A673 (cell line): ENCODE measurements at regions not wholly inside any gene's neighbourhood (a gene's known extent, or its start where the extent isn't known, plus 50 kb on each side); places are given as distances from the start of the nearest gene placed in this dataset.

Experiments
- BruUV-seq: library from RNA; stranded (reverse); fragments of 400-500 nt; replicated peaks from 2 replicates; lab custom pipeline; 2021; lab: Mats Ljungman, UMichigan
- CTCF ChIA-PET: fragments of 300-600 bp; sonication (Branson Sonifier 250); formaldehyde crosslinking; loops from one replicate; lab custom pipeline; 2022; ENCODE audit warnings: antibody characterized with exemption; lab: Charles Lee
- POLR2A ChIA-PET: fragments of 300-600 bp; sonication (Branson Sonifier 250); formaldehyde crosslinking; loops from one replicate; lab custom pipeline; 2022; ENCODE audit warnings: antibody characterized with exemption; ENCODE audit not compliant: low non-redundant PET; lab: Charles Lee
- DNase-seq: peaks from one replicate; pipeline ENCODE4 v3.0.0-alpha.2; 2015; ENCODE audit warnings: low spot score
- H3K27ac ChIP-seq: fragments of 200-600 bp; sonication (generic); 2 replicates; pipeline ENCODE4 v1.5.1; 2016; ENCODE audit warnings: mixed run types, low read depth, mild to moderate bottlenecking, mixed read lengths, antibody characterized with exemption, low read length; ENCODE audit not compliant: poor library complexity, severe bottlenecking
- H3K27me3 ChIP-seq: fragments of 200-600 bp; sonication (generic); replicated peaks from 2 replicates; pipeline ENCODE4 v1.6.1; 2017; ENCODE audit warnings: mixed run types, low read depth, mild to moderate bottlenecking, mixed read lengths, antibody characterized with exemption, low read length; ENCODE audit not compliant: insufficient read depth, poor library complexity
- H3K36me3 ChIP-seq: fragments of 200-600 bp; sonication (generic); 2 replicates; pipeline ENCODE4 v1.6.1; 2016; ENCODE audit warnings: mixed run types, mild to moderate bottlenecking, mixed read lengths, antibody characterized with exemption, low read length; ENCODE audit not compliant: insufficient read depth, poor library complexity, severe bottlenecking
- H3K4me1 ChIP-seq: fragments of 200-600 bp; sonication (generic); 2 replicates; pipeline ENCODE4 v1.6.1; 2017; ENCODE audit warnings: mixed run types, mild to moderate bottlenecking, mixed read lengths, antibody characterized with exemption, low read length; ENCODE audit not compliant: insufficient read depth, poor library complexity, severe bottlenecking
- H3K4me3 ChIP-seq: fragments of 200-600 bp; sonication (generic); 2 replicates; pipeline ENCODE4 v1.5.1; 2016; ENCODE audit warnings: low read depth, mixed run types, mild to moderate bottlenecking, mixed read lengths, low read length; ENCODE audit not compliant: poor library complexity, severe bottlenecking
- H3K9me3 ChIP-seq: fragments of 200-600 bp; sonication (generic); 2 replicates; pipeline ENCODE4 v1.6.1; 2016; ENCODE audit warnings: mixed run types, low read depth, mild to moderate bottlenecking, mixed read lengths, antibody characterized with exemption, low read length; ENCODE audit not compliant: poor library complexity, severe bottlenecking
- EZH2 ChIP-seq: fragments of 200-600 bp; sonication (generic); IDR thresholded peaks from 2 replicates; pipeline ENCODE4 v1.6.1; 2017; ENCODE audit warnings: borderline replicate concordance, low read depth, mild to moderate bottlenecking, mixed read lengths, antibody characterized with exemption, low read length; ENCODE audit not compliant: poor library complexity, severe bottlenecking
- intact Hi-C: fragments of 100-400 bp; cut with micrococcal nuclease; formaldehyde crosslinking; loops from one replicate; pipeline ENCODE4 v1.10.0; 2022; ENCODE audit not compliant: unreplicated experiment
- TF ChIP-seq, protein P1 (sequence below): fragments of 300-800, 200-600 bp; sonication (generic); conservative IDR thresholded peaks from 2 replicates; pipeline ENCODE4 v1.5.1; 2017; ENCODE audit warnings: low read depth, mild to moderate bottlenecking, antibody characterized with exemption, low read length, moderate library complexity, mixed read lengths

DNA sequence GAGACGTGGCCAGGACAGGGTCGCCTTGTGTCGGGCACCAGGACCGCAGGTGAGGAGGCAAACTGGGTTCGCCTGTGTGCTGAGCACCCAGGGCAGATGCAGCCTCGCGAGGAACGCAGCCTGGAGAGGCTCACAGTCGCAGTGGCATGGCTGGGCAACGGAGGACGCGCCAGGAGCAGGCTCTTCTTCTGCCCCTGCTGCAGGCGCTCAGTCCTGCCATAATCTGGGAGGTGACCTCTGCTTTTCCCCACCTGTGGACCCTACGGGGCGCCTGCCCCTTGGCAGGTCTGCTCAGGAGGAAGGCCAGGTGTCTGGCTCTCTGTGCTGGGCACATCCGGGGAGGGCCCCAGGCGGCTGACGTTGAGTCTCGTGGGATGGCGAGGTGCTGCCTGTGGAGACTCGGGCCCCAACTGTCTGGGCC is 1136.2 kb downstream of the BRD1 start:
- CTCF ChIA-PET = no interaction called here

GRCh38 chr22:48690583-48691317 is 1136.9 kb downstream of the BRD1 start:
- DNase-seq = no peak
- Histone ChIP-seq H3K27ac (no peak overlapping the region), H3K4me1 (no peaks in the 10 kb centered on the region), H3K27me3 (no peaks in the 10 kb centered on the region), H3K9me3 (no peaks in the 10 kb centered on the region), H3K36me3 (no peaks in the 10 kb centered on the region), H3K4me3 (no peak overlapping the region)
- TF ChIP-seq, protein P1, sequence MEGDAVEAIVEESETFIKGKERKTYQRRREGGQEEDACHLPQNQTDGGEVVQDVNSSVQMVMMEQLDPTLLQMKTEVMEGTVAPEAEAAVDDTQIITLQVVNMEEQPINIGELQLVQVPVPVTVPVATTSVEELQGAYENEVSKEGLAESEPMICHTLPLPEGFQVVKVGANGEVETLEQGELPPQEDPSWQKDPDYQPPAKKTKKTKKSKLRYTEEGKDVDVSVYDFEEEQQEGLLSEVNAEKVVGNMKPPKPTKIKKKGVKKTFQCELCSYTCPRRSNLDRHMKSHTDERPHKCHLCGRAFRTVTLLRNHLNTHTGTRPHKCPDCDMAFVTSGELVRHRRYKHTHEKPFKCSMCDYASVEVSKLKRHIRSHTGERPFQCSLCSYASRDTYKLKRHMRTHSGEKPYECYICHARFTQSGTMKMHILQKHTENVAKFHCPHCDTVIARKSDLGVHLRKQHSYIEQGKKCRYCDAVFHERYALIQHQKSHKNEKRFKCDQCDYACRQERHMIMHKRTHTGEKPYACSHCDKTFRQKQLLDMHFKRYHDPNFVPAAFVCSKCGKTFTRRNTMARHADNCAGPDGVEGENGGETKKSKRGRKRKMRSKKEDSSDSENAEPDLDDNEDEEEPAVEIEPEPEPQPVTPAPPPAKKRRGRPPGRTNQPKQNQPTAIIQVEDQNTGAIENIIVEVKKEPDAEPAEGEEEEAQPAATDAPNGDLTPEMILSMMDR = no peak
- no peak for TF ChIP-seq EZH2
- POLR2A ChIA-PET = no interaction called here
- BruUV-seq = no TSS peak
- CTCF ChIA-PET = no interaction called here
- intact Hi-C loops = no loop called here

More for the DNA sequence above, 1136.2 kb downstream of the BRD1 start:
- no peak for TF ChIP-seq EZH2
- TF ChIP-seq, protein P1 = no peak
- no peak overlapping the region for H3K4me3 ChIP-seq
- no peak for DNase-seq
- no peaks in the 10 kb centered on the region for H3K27me3 ChIP-seq
- H3K27ac ChIP-seq = no peak overlapping the region
- POLR2A ChIA-PET = no interaction called here
- intact Hi-C loops = no loop called here
- no peaks in the 10 kb centered on the region for H3K36me3 ChIP-seq
- no peaks in the 10 kb centered on the region for H3K9me3 ChIP-seq
- H3K4me1 ChIP-seq = no peaks in the 10 kb centered on the region
- BruUV-seq = no TSS peak

GRCh38 chr22:48689206-48689605 is 1138.5 kb downstream of the BRD1 start:
- no peak for DNase-seq
- Histone ChIP-seq H3K27me3 (no peaks in the 10 kb centered on the region), H3K4me3 (no peak overlapping the region), H3K36me3 (no peaks in the 10 kb centered on the region), H3K4me1 (no peaks in the 10 kb centered on the region), H3K9me3 (no peaks in the 10 kb centered on the region), H3K27ac (no peak overlapping the region)
- ChIA-PET CTCF (no interaction called here), POLR2A (no interaction called here)
- TF ChIP-seq EZH2 = no peak
- TF ChIP-seq, protein P1 = no peak
- BruUV-seq = no TSS peak
- intact Hi-C loops = no loop called here
